ENCODE measurements at regions not wholly inside any gene's neighbourhood (a gene's known extent, or its start where the extent isn't known, plus 50 kb on each side); places are given as distances from the start of the nearest gene placed in this dataset.

DNA sequence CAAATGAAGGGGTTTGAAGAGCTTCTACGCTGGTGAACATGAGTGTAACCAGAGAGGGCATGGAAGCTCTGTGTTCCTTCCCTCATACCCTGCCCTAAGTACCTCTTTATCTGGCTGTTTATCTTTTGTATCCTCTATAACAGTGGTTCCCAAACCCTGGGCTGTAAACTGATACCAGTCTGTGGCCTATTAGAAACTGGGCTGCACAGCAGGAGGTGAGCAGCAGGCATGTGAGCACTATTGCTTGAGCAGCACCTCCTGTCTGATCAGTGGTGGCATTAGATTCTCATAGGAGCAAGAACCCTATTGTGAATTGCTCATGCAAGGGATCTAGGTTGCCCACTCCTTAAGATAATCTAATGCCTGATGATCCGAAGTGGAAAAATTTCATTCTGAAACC, 172.9 kb upstream of the AVPR1A start:
- TF ChIP-seq, protein P1, sequence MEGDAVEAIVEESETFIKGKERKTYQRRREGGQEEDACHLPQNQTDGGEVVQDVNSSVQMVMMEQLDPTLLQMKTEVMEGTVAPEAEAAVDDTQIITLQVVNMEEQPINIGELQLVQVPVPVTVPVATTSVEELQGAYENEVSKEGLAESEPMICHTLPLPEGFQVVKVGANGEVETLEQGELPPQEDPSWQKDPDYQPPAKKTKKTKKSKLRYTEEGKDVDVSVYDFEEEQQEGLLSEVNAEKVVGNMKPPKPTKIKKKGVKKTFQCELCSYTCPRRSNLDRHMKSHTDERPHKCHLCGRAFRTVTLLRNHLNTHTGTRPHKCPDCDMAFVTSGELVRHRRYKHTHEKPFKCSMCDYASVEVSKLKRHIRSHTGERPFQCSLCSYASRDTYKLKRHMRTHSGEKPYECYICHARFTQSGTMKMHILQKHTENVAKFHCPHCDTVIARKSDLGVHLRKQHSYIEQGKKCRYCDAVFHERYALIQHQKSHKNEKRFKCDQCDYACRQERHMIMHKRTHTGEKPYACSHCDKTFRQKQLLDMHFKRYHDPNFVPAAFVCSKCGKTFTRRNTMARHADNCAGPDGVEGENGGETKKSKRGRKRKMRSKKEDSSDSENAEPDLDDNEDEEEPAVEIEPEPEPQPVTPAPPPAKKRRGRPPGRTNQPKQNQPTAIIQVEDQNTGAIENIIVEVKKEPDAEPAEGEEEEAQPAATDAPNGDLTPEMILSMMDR (IDR thresholded peaks at IDR 0.05), result no peak
- TF ChIP-seq POLR2AphosphoS5 (IDR thresholded peaks at IDR 0.05) (no peak), EP300 (IDR thresholded peaks at IDR 0.05; ENCODE audit: low read depth) (no peak), POLR2A (IDR thresholded peaks at IDR 0.05) (no peak)

Data from transverse colon (tissue), 4 donors.